ENCODE measurements at regions not wholly inside any gene's neighbourhood (a gene's known extent, or its start where the extent isn't known, plus 50 kb on each side); places are given as distances from the start of the nearest gene placed in this dataset.
"Not testable (repeated sequence)": the region's sequence is repeated elsewhere in the genome, so short reads cannot be mapped to it uniquely, and the experiment has no call there.

DNA sequence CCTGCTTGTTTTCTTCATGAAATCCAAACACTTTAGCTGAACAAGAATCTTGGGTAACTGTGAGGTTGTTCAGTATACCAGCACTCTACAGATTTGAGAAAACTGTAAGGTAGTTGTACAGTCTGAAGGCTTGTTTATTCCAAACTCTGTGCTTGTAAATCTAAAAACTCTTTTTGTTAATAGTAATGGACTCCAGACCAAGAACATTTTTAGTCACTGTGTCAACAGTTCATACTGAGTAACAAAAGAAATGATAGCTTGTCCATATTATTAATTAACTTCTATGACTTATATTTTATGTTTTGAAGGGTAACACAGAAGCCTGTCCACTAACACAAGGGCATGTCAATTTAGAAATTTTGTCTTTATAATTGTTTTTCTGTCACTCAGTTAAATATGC, 72.2 kb upstream of the KYNU start:
- TF ChIP-seq, protein P1, sequence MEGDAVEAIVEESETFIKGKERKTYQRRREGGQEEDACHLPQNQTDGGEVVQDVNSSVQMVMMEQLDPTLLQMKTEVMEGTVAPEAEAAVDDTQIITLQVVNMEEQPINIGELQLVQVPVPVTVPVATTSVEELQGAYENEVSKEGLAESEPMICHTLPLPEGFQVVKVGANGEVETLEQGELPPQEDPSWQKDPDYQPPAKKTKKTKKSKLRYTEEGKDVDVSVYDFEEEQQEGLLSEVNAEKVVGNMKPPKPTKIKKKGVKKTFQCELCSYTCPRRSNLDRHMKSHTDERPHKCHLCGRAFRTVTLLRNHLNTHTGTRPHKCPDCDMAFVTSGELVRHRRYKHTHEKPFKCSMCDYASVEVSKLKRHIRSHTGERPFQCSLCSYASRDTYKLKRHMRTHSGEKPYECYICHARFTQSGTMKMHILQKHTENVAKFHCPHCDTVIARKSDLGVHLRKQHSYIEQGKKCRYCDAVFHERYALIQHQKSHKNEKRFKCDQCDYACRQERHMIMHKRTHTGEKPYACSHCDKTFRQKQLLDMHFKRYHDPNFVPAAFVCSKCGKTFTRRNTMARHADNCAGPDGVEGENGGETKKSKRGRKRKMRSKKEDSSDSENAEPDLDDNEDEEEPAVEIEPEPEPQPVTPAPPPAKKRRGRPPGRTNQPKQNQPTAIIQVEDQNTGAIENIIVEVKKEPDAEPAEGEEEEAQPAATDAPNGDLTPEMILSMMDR (IDR thresholded peaks at IDR 0.05 in 8 of 11, conservative IDR thresholded peaks at IDR 0.05 in 3 of 11): no peak
- TF ChIP-seq POLR2A (IDR thresholded peaks at IDR 0.05): no peak
- TF ChIP-seq POLR2AphosphoS5 (IDR thresholded peaks at IDR 0.05): no peak
- DNase-seq: no peak
- Histone ChIP-seq H3K4me3 (no peak overlapping the region), H3K36me3 (no peaks in the 10 kb centered on the region), H3K4me1 (no peaks in the 10 kb centered on the region), H3K9me3 (no peaks in the 10 kb centered on the region), H3K27me3 (replicated peaks in 1 of 7) (no peaks in the 10 kb centered on the region), H3K27ac (no peak overlapping the region)
- intact Hi-C loops (cut with DNase I; ENCODE audit: low total_unique reads): no loop called here

DNA sequence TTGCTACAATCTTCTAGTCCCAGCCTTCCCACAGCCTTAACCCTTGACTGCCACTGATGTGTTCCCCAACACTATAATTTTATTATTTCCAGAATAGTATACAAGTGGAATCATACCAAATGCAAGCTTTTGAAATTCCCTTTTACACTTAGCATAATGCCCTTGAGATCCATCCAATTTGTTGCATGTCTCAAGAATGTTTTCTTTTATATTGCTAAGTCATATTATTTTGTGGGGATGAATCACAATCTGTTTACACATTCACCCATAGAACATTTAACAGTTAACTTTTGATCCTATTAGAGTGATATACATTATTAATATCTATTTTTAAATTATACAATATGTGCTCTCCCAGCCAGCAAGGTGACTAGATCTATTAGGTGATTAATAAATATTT, 74.3 kb upstream of the KYNU start:
- H3K4me1 ChIP-seq: no peaks in the 10 kb centered on the region
- intact Hi-C loops (cut with DNase I; ENCODE audit: low total_unique reads): no loop called here

DNA sequence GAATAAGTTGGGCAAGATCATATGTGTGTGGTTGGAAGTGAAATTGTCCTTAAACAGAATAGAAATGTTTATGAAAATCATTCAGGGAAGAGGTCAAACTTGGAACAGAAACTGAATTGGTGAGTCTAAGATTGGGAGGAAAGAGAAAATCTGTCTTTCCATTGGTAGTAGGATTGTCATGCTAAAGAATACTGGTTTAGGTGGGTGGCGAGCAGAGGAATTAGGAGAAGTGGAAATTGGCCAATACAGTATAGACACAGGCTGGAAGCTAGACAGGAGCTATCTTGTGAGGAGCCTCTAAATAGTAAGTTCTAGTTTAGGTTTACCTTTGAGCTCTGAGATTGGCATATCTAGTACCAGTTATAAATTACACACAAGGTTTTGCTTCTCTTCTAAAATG, 80.9 kb upstream of the KYNU start:
- H3K36me3 ChIP-seq: no peaks in the 10 kb centered on the region
- no peak for DNase-seq
- H3K4me1 ChIP-seq: no peaks in the 10 kb centered on the region
- H3K27ac ChIP-seq: no peak overlapping the region
- 82 to 91% (median 89%) methylated on average over 1 of the region's 1 CpG for WGBS, 5 donors
- TF ChIP-seq POLR2A (IDR thresholded peaks at IDR 0.05): no peak
- TF ChIP-seq POLR2AphosphoS5 (IDR thresholded peaks at IDR 0.05): no peak
- TF ChIP-seq, protein P1 (IDR thresholded peaks at IDR 0.05 in 8 of 11, conservative IDR thresholded peaks at IDR 0.05 in 3 of 11): no peak
- H3K27me3 ChIP-seq (replicated peaks in 1 of 7): no peaks in the 10 kb centered on the region
- peaks cover 0 to 6% (median 0%) of the 10 kb centered on the region in 8 donors for H3K9me3 ChIP-seq
- H3K4me3 ChIP-seq: no peak overlapping the region
- intact Hi-C loops (cut with DNase I; ENCODE audit: low total_unique reads): no loop called here

More for the DNA sequence above, 74.3 kb upstream of the KYNU start:
- no peaks in the 10 kb centered on the region for H3K9me3 ChIP-seq
- no peaks in the 10 kb centered on the region for H3K27me3 ChIP-seq (replicated peaks in 1 of 7)
- TF ChIP-seq POLR2AphosphoS5 (IDR thresholded peaks at IDR 0.05): no peak
- H3K36me3 ChIP-seq: no peaks in the 10 kb centered on the region
- no peak for DNase-seq
- no peak overlapping the region for H3K4me3 ChIP-seq
- H3K27ac ChIP-seq: no peak overlapping the region

DNA sequence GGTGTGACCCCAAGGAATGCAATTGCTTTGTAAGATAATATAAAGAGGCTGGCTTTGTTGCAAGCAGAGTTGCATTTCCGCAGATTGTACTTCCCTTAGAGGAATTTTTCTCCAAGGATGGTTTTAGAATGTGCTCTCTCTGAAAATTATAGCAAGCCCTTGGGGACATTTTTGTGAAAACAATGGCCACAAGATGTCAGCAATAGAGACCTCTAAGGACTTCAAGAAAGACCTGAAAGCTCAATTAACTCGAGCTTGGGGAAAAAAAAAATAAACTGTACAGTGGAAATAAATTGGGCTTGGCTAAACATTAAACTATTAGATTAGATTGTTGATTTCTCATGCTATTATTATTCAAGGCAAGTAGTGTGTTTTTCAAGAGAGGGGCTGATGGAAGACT, 81.3 kb upstream of the KYNU start:
- peaks cover 0 to 6% (median 0%) of the 10 kb centered on the region in 8 donors for H3K9me3 ChIP-seq
- H3K36me3 ChIP-seq: no peaks in the 10 kb centered on the region
- H3K4me1 ChIP-seq: no peaks in the 10 kb centered on the region
- no peak overlapping the region for H3K27ac ChIP-seq
- TF ChIP-seq POLR2A (IDR thresholded peaks at IDR 0.05) (no peak), POLR2AphosphoS5 (IDR thresholded peaks at IDR 0.05) (no peak)
- TF ChIP-seq, protein P1 (IDR thresholded peaks at IDR 0.05 in 8 of 11, conservative IDR thresholded peaks at IDR 0.05 in 3 of 11): no peak
- H3K4me3 ChIP-seq: no peak overlapping the region
- DNase-seq: no peak
- no peaks in the 10 kb centered on the region for H3K27me3 ChIP-seq (replicated peaks in 1 of 7)
- 51 to 64% (median 60%) methylated on average over 2 of the region's 2 CpGs for WGBS, 5 donors
- intact Hi-C loops (cut with DNase I; ENCODE audit: low total_unique reads): no loop called here

DNA sequence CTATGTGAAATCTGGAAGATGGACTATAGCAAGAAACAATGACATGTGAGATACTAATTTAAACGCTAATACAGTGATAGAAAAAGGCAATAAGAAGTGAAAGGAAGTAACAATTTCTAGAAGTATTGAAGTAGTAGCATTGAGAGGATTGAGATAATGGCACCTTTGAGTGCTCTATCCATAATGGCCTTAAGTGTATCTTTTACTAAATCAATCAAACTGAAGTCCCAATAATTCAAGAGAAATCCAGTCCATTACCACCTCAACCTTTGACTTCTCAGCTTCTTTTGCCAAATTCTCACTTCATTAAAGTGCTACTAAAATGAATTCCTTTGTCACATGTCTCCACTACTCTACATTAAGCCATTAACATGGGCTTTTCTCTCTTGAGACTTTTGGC, 82.6 kb upstream of the KYNU start:
- intact Hi-C loops (cut with DNase I; ENCODE audit: low total_unique reads): no loop called here
- 76 to 85% (median 81%) methylated on average over 1 of the region's 1 CpG for WGBS, 5 donors
- no peaks in the 10 kb centered on the region for H3K27me3 ChIP-seq (replicated peaks in 1 of 7)
- no peak for DNase-seq
- H3K9me3 ChIP-seq: peaks cover 0 to 6% (median 0%) of the 10 kb centered on the region in 8 donors
- no peak overlapping the region for H3K27ac ChIP-seq
- H3K36me3 ChIP-seq: no peaks in the 10 kb centered on the region
- TF ChIP-seq, protein P1 (IDR thresholded peaks at IDR 0.05 in 8 of 11, conservative IDR thresholded peaks at IDR 0.05 in 3 of 11): no peak
- TF ChIP-seq POLR2A (IDR thresholded peaks at IDR 0.05): no peak
- TF ChIP-seq POLR2AphosphoS5 (IDR thresholded peaks at IDR 0.05): no peak
- no peak overlapping the region for H3K4me3 ChIP-seq
- no peaks in the 10 kb centered on the region for H3K4me1 ChIP-seq

DNA sequence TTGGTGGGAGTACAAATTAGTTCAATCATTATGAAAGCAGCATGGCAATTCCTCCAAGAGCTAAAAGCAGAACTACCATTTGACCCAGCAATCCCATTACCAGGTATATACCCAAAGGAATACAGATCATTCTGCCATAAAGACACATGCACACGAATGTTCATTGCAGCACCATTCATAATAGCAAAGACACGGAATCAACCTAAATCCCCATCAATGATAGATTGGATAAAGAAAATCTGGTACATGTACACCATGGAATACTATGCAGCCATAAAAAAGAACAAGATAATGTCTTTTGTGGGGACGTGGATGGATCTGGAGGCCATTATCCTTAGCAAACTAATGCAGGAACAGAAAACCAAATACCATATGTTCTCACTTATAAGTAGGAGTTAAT, 85.1 kb upstream of the KYNU start:
- H3K27ac ChIP-seq; DNase-seq; intact Hi-C loops (cut with DNase I; ENCODE audit: low total_unique reads); H3K4me3 ChIP-seq; H3K9me3 ChIP-seq; H3K4me1 ChIP-seq; H3K36me3 ChIP-seq; H3K27me3 ChIP-seq (replicated peaks in 1 of 7): not testable (repeated sequence)
- WGBS, 5 donors: 79 to 88% (median 81%) methylated on average over 3 of the region's 3 CpGs
